Loucy (cell line): ENCODE measurements at regions not wholly inside any gene's neighbourhood (a gene's known extent, or its start where the extent isn't known, plus 50 kb on each side); places are given as distances from the start of the nearest gene placed in this dataset.

Experiments used
- CTCF ChIP-seq: fragments of 200-600 bp; sonication (generic); conservative IDR thresholded peaks from 2 replicates; pipeline ENCODE4 v1.5.1; 2014; ENCODE audit warnings: mild to moderate bottlenecking, antibody characterized with exemption, low read length
- EZH2phosphoT487 ChIP-seq: fragments of 200-600 bp; IDR thresholded peaks from 2 replicates; pipeline ENCODE4 v1.6.1; 2018; ENCODE audit warnings: antibody characterized with exemption, mild to moderate bottlenecking, moderate library complexity, borderline replicate concordance

GRCh38 chr4:56250776-56251175 lies 136.5 kb downstream of the AASDH start:
- TF ChIP-seq CTCF (no peak), EZH2phosphoT487 (no peak)
